C4-2B (cell line): ENCODE measurements at regions not wholly inside any gene's neighbourhood (a gene's known extent, or its start where the extent isn't known, plus 50 kb on each side); places are given as distances from the start of the nearest gene placed in this dataset.
"Not testable (repeated sequence)": the region's sequence is repeated elsewhere in the genome, so short reads cannot be mapped to it uniquely, and the experiment has no call there.

Source experiments
- H3K27ac ChIP-seq: fragments of 450-650 bp; 2 replicates; pipeline ENCODE4 v1.5.1; 2017
- CTCF ChIP-seq: fragments of 450-650 bp; conservative IDR thresholded peaks from 2 replicates; pipeline ENCODE4 v1.5.1; 2017; ENCODE audit warnings: mild to moderate bottlenecking
- ZFX ChIP-seq: fragments of 450-650 bp; IDR thresholded peaks from 2 replicates; pipeline ENCODE4 v1.6.1; 2017

- H3K27ac ChIP-seq = no peak overlapping the region
- no peak for TF ChIP-seq ZFX
- TF ChIP-seq CTCF = no peak
Measured at GRCh38 chr11:115611343-115611742, 107.1 kb upstream of the CADM1 start.

DNA sequence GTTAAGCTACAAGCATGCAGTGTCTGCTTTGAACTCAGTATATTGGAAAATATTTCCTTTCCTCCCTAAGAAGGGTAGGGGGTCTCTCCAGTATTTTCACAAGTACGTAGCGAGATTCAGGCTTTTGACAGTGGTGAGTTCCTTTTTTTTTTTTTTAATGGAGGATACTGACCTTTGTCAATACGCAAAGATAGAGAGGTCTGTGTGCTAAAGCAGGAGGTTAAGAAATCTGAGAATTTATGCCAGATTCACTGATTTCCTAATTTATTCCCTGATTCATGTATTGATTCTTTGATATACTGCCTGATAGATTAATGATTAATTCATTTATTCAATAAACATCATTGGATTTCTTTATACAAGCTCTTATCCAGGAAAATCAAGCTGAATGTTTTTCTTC is 106.7 kb upstream of the CADM1 start:
- H3K27ac ChIP-seq = no peak overlapping the region
- TF ChIP-seq ZFX = no peak
- no peak for TF ChIP-seq CTCF

DNA sequence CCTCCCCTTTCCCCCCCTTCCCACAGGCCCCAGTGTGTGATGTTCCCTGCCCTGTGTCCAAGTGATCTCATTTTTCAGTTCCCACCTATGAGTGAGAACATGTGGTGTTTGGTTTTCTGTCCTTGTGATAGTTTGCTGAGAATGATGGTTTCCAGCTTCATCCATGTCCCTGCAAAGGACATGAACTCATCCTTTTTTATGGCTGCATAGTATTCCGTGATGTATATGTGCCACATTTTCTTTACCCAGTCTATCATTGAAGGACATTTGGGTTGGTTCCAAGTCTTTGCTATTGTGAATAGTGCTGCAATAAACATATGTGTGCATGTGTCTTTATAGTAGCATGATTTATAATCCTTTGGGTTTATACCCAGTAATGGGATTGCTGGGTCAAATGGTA is 106.0 kb upstream of the CADM1 start:
- H3K27ac ChIP-seq = not testable (repeated sequence)

- no peak for TF ChIP-seq CTCF
- TF ChIP-seq ZFX = no peak
- H3K27ac ChIP-seq = no peak overlapping the region
Measured at GRCh38 chr11:115608976-115609375, 104.8 kb upstream of the CADM1 start.

- TF ChIP-seq CTCF (no peak), ZFX (no peak)
- H3K27ac ChIP-seq = no peak overlapping the region
Measured at GRCh38 chr11:115607621-115608221, 103.5 kb upstream of the CADM1 start.

DNA sequence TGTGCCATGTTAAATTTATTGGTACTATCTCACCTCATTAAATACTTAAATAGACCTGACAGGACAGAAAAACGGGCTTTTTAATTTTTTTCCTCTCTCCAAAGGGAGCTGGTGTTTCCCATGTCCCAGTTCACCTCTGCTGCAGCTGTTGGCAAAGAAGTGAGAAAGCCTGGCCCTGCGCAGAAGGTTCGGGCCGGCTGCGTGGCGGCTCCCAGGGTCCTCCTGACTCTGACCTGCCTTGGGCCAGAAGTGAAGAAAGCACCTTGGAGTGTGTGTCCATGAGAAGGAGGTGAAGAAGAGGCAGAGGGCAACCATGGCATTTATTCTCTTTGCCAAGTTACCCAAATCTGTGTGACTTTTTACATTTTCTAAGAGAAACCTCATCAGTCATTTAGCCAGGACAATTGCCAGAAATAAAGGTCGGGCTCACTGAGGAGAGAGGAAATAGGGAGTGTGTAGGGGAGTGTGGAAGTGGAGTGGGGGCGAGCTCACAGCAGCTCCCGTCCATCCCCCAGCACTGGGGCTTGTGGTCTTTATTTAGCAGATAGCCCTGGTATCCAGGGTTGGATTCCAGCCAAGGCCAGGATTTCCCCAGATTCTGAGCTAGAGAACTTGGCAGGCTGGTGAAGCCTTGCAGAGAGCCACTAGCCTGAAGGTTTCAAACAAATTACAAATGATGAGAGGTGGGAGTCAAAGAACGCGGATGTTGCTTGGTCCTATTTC is 102.4 kb upstream of the CADM1 start:
- TF ChIP-seq CTCF = no peak
- TF ChIP-seq ZFX = no peak
- H3K27ac ChIP-seq = no peak overlapping the region

DNA sequence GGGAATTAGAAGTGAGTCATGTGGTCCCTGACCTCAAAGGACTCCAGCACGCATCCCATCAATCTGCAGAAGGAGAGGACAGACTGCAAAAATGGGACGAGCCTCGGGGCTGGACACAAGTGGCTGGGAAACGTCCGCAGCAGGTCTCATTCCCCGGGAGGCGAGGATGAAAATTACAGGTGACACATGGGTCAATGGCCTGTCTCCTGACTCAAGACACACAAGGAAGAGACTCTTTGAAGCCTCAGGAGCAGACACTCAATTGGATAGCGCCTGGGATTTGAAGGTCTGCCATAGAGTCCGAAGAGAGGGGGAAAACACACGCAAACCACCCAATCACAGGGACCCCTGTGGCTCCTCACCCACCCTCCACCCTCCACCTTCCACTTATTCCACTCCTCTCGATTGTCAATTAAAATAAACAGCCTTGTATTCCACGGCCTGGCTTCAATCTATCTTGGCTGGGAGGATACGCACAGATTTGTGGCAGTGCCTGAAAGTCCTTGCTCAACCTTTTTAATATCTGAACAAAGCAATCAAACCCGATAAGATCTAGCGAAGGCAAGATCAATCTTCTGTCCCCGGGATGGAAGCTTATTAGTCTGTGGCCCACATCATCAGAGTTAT is 101.8 kb upstream of the CADM1 start:
- TF ChIP-seq CTCF = no peak
- no peak for TF ChIP-seq ZFX
- H3K27ac ChIP-seq = no peak overlapping the region

GRCh38 chr11:115605397-115605796 is 101.2 kb upstream of the CADM1 start:
- H3K27ac ChIP-seq = not testable (repeated sequence)
